ENCODE measurements at regions not wholly inside any gene's neighbourhood (a gene's known extent, or its start where the extent isn't known, plus 50 kb on each side); places are given as distances from the start of the nearest gene placed in this dataset.

DNA sequence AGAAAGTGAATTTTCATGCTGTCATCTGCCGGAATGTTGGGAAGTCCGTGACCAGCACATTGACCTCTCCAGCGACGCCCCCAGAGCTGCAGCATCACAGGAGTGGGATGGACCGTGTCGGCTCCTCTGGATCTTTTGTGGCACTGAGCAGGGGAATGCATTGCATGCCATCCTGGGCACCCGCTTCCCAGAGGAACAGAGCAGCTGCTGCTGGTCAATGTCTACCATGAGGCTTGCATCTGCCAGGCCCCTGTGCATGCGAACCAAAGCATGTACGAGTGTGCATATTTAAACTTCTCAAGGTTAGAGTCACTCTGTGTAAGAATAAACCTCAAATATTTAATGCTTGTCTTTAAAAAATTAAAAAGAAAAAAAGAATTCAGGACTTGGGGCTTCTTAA is 414.8 kb downstream of the GADD45G start:
- Histone ChIP-seq H3K56ac (replicated peaks; ENCODE audit: insufficient read length, low read depth, low read length) (no peak overlapping the region), H3K9ac (replicated peaks in 1 of 4; ENCODE audit: extremely low read depth in 1 of 4, low read depth in 3 of 4, low read length in 3 of 4) (no peak overlapping the region), H3K4ac (replicated peaks; ENCODE audit: insufficient read length, low read depth, low read length) (no peak overlapping the region), H2BK15ac (ENCODE audit: low read length) (no peak overlapping the region), H4K8ac (ENCODE audit: extremely low read depth, insufficient read depth, low read length) (no peak overlapping the region), H4K20me1 (replicated peaks in 1 of 2; ENCODE audit: control insufficient read depth in 1 of 2, insufficient read depth in 2 of 2, low read length in 2 of 2) (no peaks in the 10 kb centered on the region), H2BK120ac (replicated peaks; ENCODE audit: low read depth, low read length) (no peak overlapping the region), H3K18ac (ENCODE audit: extremely low read depth, low read length) (no peak overlapping the region), H2AK5ac (ENCODE audit: low read depth, low read length) (no peak overlapping the region), H4K5ac (ENCODE audit: insufficient read length, low read depth, low read length) (no peak overlapping the region), H3K23me2 (ENCODE audit: low read depth, low read length) (no peaks in the 10 kb centered on the region), H3K27ac (ENCODE audit: low read depth, low read length) (no peak overlapping the region), H3K9me3 (ENCODE audit: insufficient read depth in 2 of 2, low read depth in 1 of 2, low read length in 1 of 2) (no peaks in the 10 kb centered on the region), H3K27me3 (replicated peaks in 1 of 4; ENCODE audit: control insufficient read depth in 3 of 4, extremely low read depth in 1 of 4, insufficient read depth in 3 of 4, low read length in 3 of 4) (no peaks in the 10 kb centered on the region), H2BK5ac (ENCODE audit: low read depth, low read length) (no peak overlapping the region), H2BK20ac (ENCODE audit: low read length) (no peak overlapping the region), H3K79me1 (ENCODE audit: low read depth, low read length) (no peaks in the 10 kb centered on the region), H3K23ac (ENCODE audit: insufficient read length) (no peak overlapping the region), H3K14ac (ENCODE audit: insufficient read length) (no peak overlapping the region), H2AFZ (ENCODE audit: low read length) (no peak overlapping the region), H3K79me2 (ENCODE audit: control insufficient read depth in 1 of 2, insufficient read depth in 2 of 2, low read length in 2 of 2) (no peaks in the 10 kb centered on the region), H3K4me1 (replicated peaks in 1 of 4; ENCODE audit: control insufficient read depth in 3 of 4, insufficient read depth in 4 of 4, low read length in 3 of 4) (no peaks in the 10 kb centered on the region), H3K4me3 (ENCODE audit: extremely low read depth in 1 of 4, insufficient read depth in 2 of 4, low read depth in 3 of 4, low read length in 4 of 4) (no peak overlapping the region), H4K91ac (replicated peaks; ENCODE audit: insufficient read length, low read length) (no peak overlapping the region), H3K36me3 (ENCODE audit: control insufficient read depth in 2 of 4, insufficient read depth in 4 of 4, low read length in 3 of 4) (no peaks in the 10 kb centered on the region), H2BK12ac (ENCODE audit: low read depth, low read length) (no peak overlapping the region), H3K4me2 (ENCODE audit: insufficient read depth in 1 of 2, low read depth in 2 of 2, low read length in 2 of 2) (no peak overlapping the region)
- ChIA-PET CTCF (ENCODE audit: partially characterized antibody) (no interaction called here), POLR2A (ENCODE audit: partially characterized antibody) (no interaction called here)
- no peak for FAIRE-seq
- DNase-seq (ENCODE audit: low read depth in 1 of 2, low spot score in 2 of 2): no peak
- WGBS, 2 experiments (ENCODE audit: extremely low coverage in 1 of 2, insufficient coverage in 1 of 2, insufficient read length in 1 of 2, insufficient replicate concordance in 2 of 2, low coverage in 1 of 2, low lambda C conversion rate in 2 of 2, missing lambda C conversion rate in 1 of 2): 90% methylated on average over 9 of the region's 9 CpGs; no CpG with 5 or more reads in 1 of the 2 experiments
- TF ChIP-seq RNF2 (IDR thresholded peaks at IDR 0.05; ENCODE audit: borderline replicate concordance, low read depth, low read length, missing control alignments, poor library complexity, severe bottlenecking) (no peak), RBBP5 (IDR thresholded peaks at IDR 0.05; ENCODE audit: borderline replicate concordance, low read depth, low read length) (no peak), SRF (IDR thresholded peaks at IDR 0.05; ENCODE audit: low read depth, low read length) (no peak), POLR2AphosphoS5 (IDR thresholded peaks at IDR 0.05; ENCODE audit: low read depth, low read length) (no peak), KDM5A (IDR thresholded peaks at IDR 0.05; ENCODE audit: low read length) (no peak), CEBPB (IDR thresholded peaks at IDR 0.05; ENCODE audit: low read depth, low read length) (no peak), BACH1 (IDR thresholded peaks at IDR 0.05; ENCODE audit: low read length) (no peak), RFX5 (IDR thresholded peaks at IDR 0.05; ENCODE audit: borderline replicate concordance, low read depth, low read length) (no peak), SUZ12 (IDR thresholded peaks at IDR 0.05; ENCODE audit: low read length) (no peak), JUN (IDR thresholded peaks at IDR 0.05; ENCODE audit: low read depth, low read length) (no peak), SIRT6 (IDR thresholded peaks at IDR 0.05; ENCODE audit: low read length) (no peak), YY1 (IDR thresholded peaks at IDR 0.05; ENCODE audit: low read depth, low read length) (no peak), SAP30 (IDR thresholded peaks at IDR 0.05; ENCODE audit: insufficient read depth, insufficient replicate concordance, low read length) (no peak), MAFK (IDR thresholded peaks at IDR 0.05; ENCODE audit: low read depth, low read length) (no peak)
- TF ChIP-seq, protein P1, sequence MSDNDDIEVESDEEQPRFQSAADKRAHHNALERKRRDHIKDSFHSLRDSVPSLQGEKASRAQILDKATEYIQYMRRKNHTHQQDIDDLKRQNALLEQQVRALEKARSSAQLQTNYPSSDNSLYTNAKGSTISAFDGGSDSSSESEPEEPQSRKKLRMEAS (IDR thresholded peaks at IDR 0.05): no peak

All from H1 (cell line).